ENCODE measurements at regions not wholly inside any gene's neighbourhood (a gene's known extent, or its start where the extent isn't known, plus 50 kb on each side); places are given as distances from the start of the nearest gene placed in this dataset.

DNA sequence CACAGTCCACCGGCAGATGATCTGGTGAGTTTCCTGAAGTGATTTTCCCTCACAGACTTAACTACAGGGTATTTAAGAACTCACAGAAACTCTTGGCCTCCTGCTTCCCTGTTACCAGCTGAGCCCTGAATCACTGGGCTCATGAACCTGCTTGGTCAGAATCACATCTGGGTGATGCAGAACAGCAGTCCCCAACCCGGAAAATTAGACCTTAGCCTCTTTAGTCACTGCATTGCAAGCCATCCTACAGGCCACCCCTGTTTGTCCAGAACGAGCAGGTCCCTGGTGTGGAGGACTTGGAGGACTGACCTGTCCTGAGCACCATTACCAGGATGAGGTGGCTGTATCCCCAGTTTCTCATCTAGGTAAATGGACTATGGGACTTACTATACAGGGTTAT, 539.2 kb downstream of the TNS3 start:
- H2BK15ac ChIP-seq (ENCODE audit: low read depth, poor library complexity, severe bottlenecking): no peak overlapping the region
- no peak for DNase-seq
- peak overlapping the region; percentile 78 for H2BK120ac ChIP-seq (ENCODE audit: low read depth, low read length)
- H2AFZ ChIP-seq (ENCODE audit: low read depth, low read length): no peak overlapping the region
- peak overlapping the region; percentile 45 for H4K8ac ChIP-seq (ENCODE audit: low read length)
- H2BK12ac ChIP-seq (ENCODE audit: low read length in 2 of 2): peak overlapping the region; percentile 95 to 96
- no peak overlapping the region for H2AK5ac ChIP-seq (ENCODE audit: low read length, severe bottlenecking)
- peak overlapping the region; percentile 82 to 92 for H3K18ac ChIP-seq (ENCODE audit: low read depth in 1 of 2, low read length in 2 of 2)
- no peaks in the 10 kb centered on the region for H3K36me3 ChIP-seq (ENCODE audit: control insufficient read depth in 1 of 2, insufficient read depth in 2 of 2, low read depth in 1 of 2, low read length in 2 of 2)
- no peaks in the 10 kb centered on the region for H3K4me1 ChIP-seq (ENCODE audit: control insufficient read depth, insufficient read depth, low read depth, low read length)
- H3K23ac ChIP-seq (ENCODE audit: low read length in 2 of 2): peak overlapping the region in 1 of 2 experiments; percentile 65
- peak overlapping the region; percentile 91 for H4K91ac ChIP-seq (ENCODE audit: low read length)
- no peak overlapping the region for H3K4me2 ChIP-seq (ENCODE audit: low read length, poor library complexity, severe bottlenecking)
- H3K9me3 ChIP-seq (ENCODE audit: control insufficient read depth, low read length): no peaks in the 10 kb centered on the region
- 100% methylated on average over 3 of the region's 3 CpGs for WGBS
- H3K27me3 ChIP-seq (ENCODE audit: control insufficient read depth in 1 of 2, insufficient read depth in 1 of 2, low read length in 2 of 2): no peaks in the 10 kb centered on the region
- no peak overlapping the region for H3K27ac ChIP-seq (ENCODE audit: low read length, poor library complexity, severe bottlenecking)
- H3K9ac ChIP-seq (ENCODE audit: low read length): no peak overlapping the region
- H3K14ac ChIP-seq (ENCODE audit: low read length in 2 of 2): peak overlapping the region in 1 of 2 experiments; percentile 89
- peak overlapping the region; percentile 69 to 81 for H3K4ac ChIP-seq (ENCODE audit: low read depth in 1 of 2, low read length in 2 of 2)
- H2BK5ac ChIP-seq (ENCODE audit: low read depth, low read length, poor library complexity, severe bottlenecking): no peak overlapping the region
- no peaks in the 10 kb centered on the region for H3K79me1 ChIP-seq (replicated peaks; ENCODE audit: low read length, poor library complexity, severe bottlenecking)
- no peak overlapping the region for H3K4me3 ChIP-seq (ENCODE audit: insufficient read depth in 1 of 2, low read depth in 1 of 2, low read length in 2 of 2)

DNA sequence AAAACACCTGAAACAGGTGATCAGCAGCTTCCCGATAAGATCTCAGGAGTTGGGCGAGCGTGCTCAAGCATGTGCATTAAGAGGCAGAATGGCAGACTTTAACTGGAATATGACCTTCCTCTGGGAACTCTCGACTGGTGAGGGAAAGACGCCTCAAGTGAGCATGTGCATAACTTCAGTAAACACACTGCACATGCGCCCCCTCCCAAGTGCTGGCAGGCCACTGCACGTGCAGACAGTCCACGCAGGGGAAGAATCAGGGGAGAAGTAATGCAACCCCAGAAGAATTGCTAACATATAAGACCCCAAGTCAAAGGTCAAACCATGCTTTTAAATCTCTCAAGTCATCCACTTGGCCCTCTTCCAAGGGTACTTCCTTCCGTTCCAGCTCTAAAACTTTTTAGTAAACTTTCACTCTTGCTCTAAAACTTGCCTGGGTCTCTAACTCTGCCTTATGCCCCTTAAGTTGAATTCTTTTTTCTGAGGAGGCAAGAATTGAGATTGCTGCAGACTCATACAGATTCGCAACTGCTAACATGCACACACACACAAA, 541.0 kb downstream of the TNS3 start:
- Histone ChIP-seq H3K27ac (ENCODE audit: low read length, poor library complexity, severe bottlenecking) (no peak overlapping the region), H3K79me1 (replicated peaks; ENCODE audit: low read length, poor library complexity, severe bottlenecking) (no peaks in the 10 kb centered on the region), H3K18ac (ENCODE audit: low read depth in 1 of 2, low read length in 2 of 2) (peak overlapping the region in 1 of 2 experiments; percentile 88), H2BK15ac (ENCODE audit: low read depth, poor library complexity, severe bottlenecking) (no peak overlapping the region), H2BK120ac (ENCODE audit: low read depth, low read length) (no peak overlapping the region), H2AK5ac (ENCODE audit: low read length, severe bottlenecking) (no peak overlapping the region), H2BK5ac (ENCODE audit: low read depth, low read length, poor library complexity, severe bottlenecking) (no peak overlapping the region), H3K4me3 (ENCODE audit: insufficient read depth in 1 of 2, low read depth in 1 of 2, low read length in 2 of 2) (no peak overlapping the region), H3K14ac (ENCODE audit: low read length in 2 of 2) (no peak overlapping the region), H3K4me2 (ENCODE audit: low read length, poor library complexity, severe bottlenecking) (no peak overlapping the region), H3K4ac (ENCODE audit: low read depth in 1 of 2, low read length in 2 of 2) (peak overlapping the region in 1 of 2 experiments; percentile 68), H2BK12ac (ENCODE audit: low read length in 2 of 2) (peak overlapping the region in 1 of 2 experiments; percentile 86), H3K36me3 (ENCODE audit: control insufficient read depth in 1 of 2, insufficient read depth in 2 of 2, low read depth in 1 of 2, low read length in 2 of 2) (no peaks in the 10 kb centered on the region), H3K4me1 (ENCODE audit: control insufficient read depth, insufficient read depth, low read depth, low read length) (no peaks in the 10 kb centered on the region), H3K9me3 (ENCODE audit: control insufficient read depth, low read length) (no peaks in the 10 kb centered on the region), H4K91ac (ENCODE audit: low read length) (peak overlapping the region; percentile 12), H3K9ac (ENCODE audit: low read length) (no peak overlapping the region), H3K23ac (ENCODE audit: low read length in 2 of 2) (no peak overlapping the region), H2AFZ (ENCODE audit: low read depth, low read length) (no peak overlapping the region), H3K27me3 (ENCODE audit: control insufficient read depth in 1 of 2, insufficient read depth in 1 of 2, low read length in 2 of 2) (no peaks in the 10 kb centered on the region), H4K8ac (ENCODE audit: low read length) (no peak overlapping the region)
- WGBS: 66% methylated on average over 8 of the region's 10 CpGs
- DNase-seq: peak; percentile 30

GRCh38 chr7:47039904-47040303, 542.0 kb downstream of the TNS3 start:
- Histone ChIP-seq H3K27me3 (ENCODE audit: control insufficient read depth in 1 of 2, insufficient read depth in 1 of 2, low read length in 2 of 2) (no peaks in the 10 kb centered on the region), H3K14ac (ENCODE audit: low read length in 2 of 2) (no peak overlapping the region), H3K23ac (ENCODE audit: low read length in 2 of 2) (no peak overlapping the region), H2BK120ac (ENCODE audit: low read depth, low read length) (no peak overlapping the region), H3K79me1 (replicated peaks; ENCODE audit: low read length, poor library complexity, severe bottlenecking) (no peaks in the 10 kb centered on the region), H2BK15ac (ENCODE audit: low read depth, poor library complexity, severe bottlenecking) (no peak overlapping the region), H2BK5ac (ENCODE audit: low read depth, low read length, poor library complexity, severe bottlenecking) (no peak overlapping the region), H4K91ac (ENCODE audit: low read length) (no peak overlapping the region), H3K4me3 (ENCODE audit: insufficient read depth in 1 of 2, low read depth in 1 of 2, low read length in 2 of 2) (no peak overlapping the region), H2AFZ (ENCODE audit: low read depth, low read length) (no peak overlapping the region), H3K4me2 (ENCODE audit: low read length, poor library complexity, severe bottlenecking) (no peak overlapping the region), H3K36me3 (ENCODE audit: control insufficient read depth in 1 of 2, insufficient read depth in 2 of 2, low read depth in 1 of 2, low read length in 2 of 2) (no peaks in the 10 kb centered on the region), H3K9me3 (ENCODE audit: control insufficient read depth, low read length) (no peaks in the 10 kb centered on the region), H3K4me1 (ENCODE audit: control insufficient read depth, insufficient read depth, low read depth, low read length) (no peaks in the 10 kb centered on the region), H3K18ac (ENCODE audit: low read depth in 1 of 2, low read length in 2 of 2) (peak overlapping the region in 1 of 2 experiments; percentile 48), H2AK5ac (ENCODE audit: low read length, severe bottlenecking) (no peak overlapping the region), H4K8ac (ENCODE audit: low read length) (no peak overlapping the region), H3K9ac (ENCODE audit: low read length) (peak overlapping the region; percentile 14), H2BK12ac (ENCODE audit: low read length in 2 of 2) (peak overlapping the region in 1 of 2 experiments; percentile 35), H3K4ac (ENCODE audit: low read depth in 1 of 2, low read length in 2 of 2) (no peak overlapping the region), H3K27ac (ENCODE audit: low read length, poor library complexity, severe bottlenecking) (no peak overlapping the region)
- 88% methylated on average over 1 of the region's 1 CpG for whole genome bisulfite sequencing
- DNase-seq: no peak

DNA sequence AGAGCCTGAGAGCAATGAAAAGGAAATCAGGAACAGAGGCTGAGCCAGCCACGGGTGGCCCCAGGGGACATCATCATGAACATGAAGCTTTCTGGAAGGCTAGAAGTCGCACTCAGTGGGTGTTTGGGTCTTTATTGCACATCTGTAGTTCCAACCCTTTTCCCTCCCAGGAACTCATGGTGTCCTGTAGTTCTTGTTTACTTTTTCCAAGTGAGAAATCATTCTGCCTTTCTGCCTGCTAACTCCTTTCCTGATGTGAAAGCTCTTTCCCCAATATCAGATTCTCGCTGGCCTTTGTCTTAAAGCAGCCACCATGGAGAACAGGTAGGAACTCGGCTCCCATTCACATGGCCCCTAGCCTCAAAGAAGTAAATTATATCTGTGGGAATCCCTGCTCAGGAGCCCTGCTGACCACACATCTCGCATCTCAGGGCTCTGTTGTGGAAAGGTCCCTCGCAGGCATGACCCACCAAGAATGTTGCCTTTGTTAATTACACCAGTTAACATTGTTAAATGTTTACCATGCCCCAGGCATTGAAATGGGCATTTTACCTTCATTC, 542.7 kb downstream of the TNS3 start:
- no peak overlapping the region for H3K4me2 ChIP-seq (ENCODE audit: low read length, poor library complexity, severe bottlenecking)
- no peak overlapping the region for H2AK5ac ChIP-seq (ENCODE audit: low read length, severe bottlenecking)
- no peaks in the 10 kb centered on the region for H3K79me1 ChIP-seq (replicated peaks; ENCODE audit: low read length, poor library complexity, severe bottlenecking)
- no peak overlapping the region for H4K91ac ChIP-seq (ENCODE audit: low read length)
- H3K9ac ChIP-seq (ENCODE audit: low read length): peak overlapping the region; percentile 14
- no peak overlapping the region for H2AFZ ChIP-seq (ENCODE audit: low read depth, low read length)
- peak overlapping the region; percentile 45 for H2BK120ac ChIP-seq (ENCODE audit: low read depth, low read length)
- H3K27me3 ChIP-seq (ENCODE audit: control insufficient read depth in 1 of 2, insufficient read depth in 1 of 2, low read length in 2 of 2): no peaks in the 10 kb centered on the region
- no peak overlapping the region for H3K14ac ChIP-seq (ENCODE audit: low read length in 2 of 2)
- no peak for DNase-seq
- H3K4me1 ChIP-seq (ENCODE audit: control insufficient read depth, insufficient read depth, low read depth, low read length): no peaks in the 10 kb centered on the region
- no peaks in the 10 kb centered on the region for H3K9me3 ChIP-seq (ENCODE audit: control insufficient read depth, low read length)
- no peak overlapping the region for H3K27ac ChIP-seq (ENCODE audit: low read length, poor library complexity, severe bottlenecking)
- no peak overlapping the region for H3K4me3 ChIP-seq (ENCODE audit: insufficient read depth in 1 of 2, low read depth in 1 of 2, low read length in 2 of 2)
- H2BK15ac ChIP-seq (ENCODE audit: low read depth, poor library complexity, severe bottlenecking): peak overlapping the region; percentile 41
- peak overlapping the region in 1 of 2 experiments; percentile 62 for H3K4ac ChIP-seq (ENCODE audit: low read depth in 1 of 2, low read length in 2 of 2)
- peak overlapping the region; percentile 44 to 82 for H3K18ac ChIP-seq (ENCODE audit: low read depth in 1 of 2, low read length in 2 of 2)
- no peaks in the 10 kb centered on the region for H3K36me3 ChIP-seq (ENCODE audit: control insufficient read depth in 1 of 2, insufficient read depth in 2 of 2, low read depth in 1 of 2, low read length in 2 of 2)
- H3K23ac ChIP-seq (ENCODE audit: low read length in 2 of 2): no peak overlapping the region
- H2BK12ac ChIP-seq (ENCODE audit: low read length in 2 of 2): peak overlapping the region; percentile 40 to 82
- WGBS: 66% methylated on average over 6 of the region's 6 CpGs
- peak overlapping the region; percentile 62 for H4K8ac ChIP-seq (ENCODE audit: low read length)
- no peak overlapping the region for H2BK5ac ChIP-seq (ENCODE audit: low read depth, low read length, poor library complexity, severe bottlenecking)

Data from mesenchymal stem cell (in vitro differentiated cells and primary cell).